HEK293 (cell line): ENCODE measurements at regions not wholly inside any gene's neighbourhood (a gene's known extent, or its start where the extent isn't known, plus 50 kb on each side); places are given as distances from the start of the nearest gene placed in this dataset.

Experiments
- CTCF ChIA-PET: fragments of 350-600 bp; formaldehyde crosslinking; extraction: SDS; loops from one replicate; lab custom pipeline; 2021; ENCODE audit warnings: antibody characterized with exemption; lab: Yijun Ruan, JAX
- POLR2A ChIA-PET: fragments of 300-600 bp; formaldehyde crosslinking; extraction: SDS; loops from one replicate; lab custom pipeline; 2020; ENCODE audit warnings: antibody characterized with exemption, inconsistent platforms; lab: Yijun Ruan, JAX
- H3K27ac ChIP-seq: fragments of 200-500 bp; sonication (Bioruptor generic); 2 replicates; pipeline ENCODE4 v1.5.1; 2014; ENCODE audit warnings: low read depth, low read length, control low read depth, inconsistent platforms; ENCODE audit errors: extremely low read depth
- H3K36me3 ChIP-seq, 2 experiments: fragments of 200-500 bp in 1 of 2; sonication (Bioruptor generic) in 1 of 2; 1 replicate in 1 of 2; 2 replicates in 1 of 2; pipeline ENCODE4 v1.5.1; 2014 to 2017; ENCODE audit warnings: inconsistent platforms in 2 of 2, low read length in 2 of 2; ENCODE audit not compliant: control insufficient read depth in 2 of 2, insufficient read depth in 1 of 2
- H3K4me1 ChIP-seq: fragments of 200-500 bp; sonication (Bioruptor generic); 2 replicates; pipeline ENCODE4 v1.5.1; 2014; ENCODE audit warnings: mild to moderate bottlenecking, low read length, inconsistent platforms; ENCODE audit not compliant: control insufficient read depth, insufficient read depth
- H3K4me3 ChIP-seq: 2 replicates; pipeline ENCODE4 v1.5.1; 2011; ENCODE audit warnings: low read depth, mild to moderate bottlenecking, control low read depth, low read length, moderate library complexity
- H3K9me3 ChIP-seq: fragments of 200-500 bp; sonication (Bioruptor generic); 2 replicates; pipeline ENCODE4 v1.5.1; 2014; ENCODE audit warnings: low read depth, low read length, inconsistent platforms; ENCODE audit not compliant: control insufficient read depth, insufficient read depth
- BCL6B ChIP-seq: fragments of 450-650 bp; formaldehyde crosslinking; IDR thresholded peaks from 2 replicates; pipeline ENCODE4 v1.5.1; 2017; ENCODE audit warnings: missing biosample characterization, missing genetic modification characterization
- CTCF ChIP-seq: fragments of 450-650 bp; formaldehyde crosslinking; IDR thresholded peaks from 2 replicates; pipeline ENCODE4 v1.5.1; 2016; ENCODE audit warnings: missing biosample characterization, missing genetic modification characterization
- HOXC10 ChIP-seq: sonication (generic); formaldehyde crosslinking; IDR thresholded peaks from 2 replicates; pipeline ENCODE4 v1.8.1; 2023; ENCODE audit warnings: mild to moderate bottlenecking, missing genetic modification reagents
- KLF9 ChIP-seq: fragments of 450-650 bp; formaldehyde crosslinking; IDR thresholded peaks from 2 replicates; pipeline ENCODE4 v1.5.1; 2016; ENCODE audit warnings: missing biosample characterization, missing genetic modification characterization, low read depth
- ZNF2 ChIP-seq: fragments of 450-650 bp; formaldehyde crosslinking; IDR thresholded peaks from 2 replicates; pipeline ENCODE4 v1.5.1; 2016; ENCODE audit warnings: missing biosample characterization, missing genetic modification characterization
- ZNF324 ChIP-seq: fragments of 450-650 bp; formaldehyde crosslinking; IDR thresholded peaks from 2 replicates; pipeline ENCODE4 v1.5.1; 2016; ENCODE audit warnings: missing biosample characterization, missing genetic modification characterization
- ZNF350 ChIP-seq: fragments of 450-650 bp; formaldehyde crosslinking; IDR thresholded peaks from 2 replicates; pipeline ENCODE4 v1.5.0; 2017; ENCODE audit warnings: missing biosample characterization, mild to moderate bottlenecking, missing genetic modification characterization
- ZNF354C ChIP-seq: fragments of 450-650 bp; formaldehyde crosslinking; IDR thresholded peaks from 2 replicates; pipeline ENCODE4 v1.5.1; 2016; ENCODE audit warnings: missing biosample characterization, missing genetic modification characterization, low read depth, borderline replicate concordance
- ZNF560 ChIP-seq: fragments of 450-650 bp; formaldehyde crosslinking; IDR thresholded peaks from 2 replicates; pipeline ENCODE4 v1.5.1; 2017; ENCODE audit warnings: missing biosample characterization, missing genetic modification characterization, borderline replicate concordance
- ZNF654 ChIP-seq: fragments of 450-650 bp; formaldehyde crosslinking; IDR thresholded peaks from 2 replicates; pipeline ENCODE4 v1.5.1; 2016; ENCODE audit warnings: low read depth, missing biosample characterization, missing genetic modification characterization
- ZNF664 ChIP-seq: fragments of 450-650 bp; formaldehyde crosslinking; IDR thresholded peaks from 2 replicates; pipeline ENCODE4 v1.5.1; 2016; ENCODE audit warnings: missing biosample characterization, missing genetic modification characterization
- ZNF677 ChIP-seq: fragments of 450-650 bp; IDR thresholded peaks from 2 replicates; pipeline ENCODE4 v1.5.0; 2018; ENCODE audit warnings: missing biosample characterization, mild to moderate bottlenecking, missing genetic modification characterization, moderate library complexity
- ZSCAN16 ChIP-seq: fragments of 450-650 bp; formaldehyde crosslinking; IDR thresholded peaks from 2 replicates; pipeline ENCODE4 v1.5.1; 2016; ENCODE audit warnings: missing biosample characterization, missing genetic modification characterization
- ZSCAN30 ChIP-seq: fragments of 450-650 bp; IDR thresholded peaks from 2 replicates; pipeline ENCODE4 v1.5.1; 2018; ENCODE audit warnings: missing biosample characterization, mild to moderate bottlenecking, missing genetic modification characterization, moderate library complexity
- TF ChIP-seq, protein P1 (sequence below): fragments of 450-650 bp; formaldehyde crosslinking; IDR thresholded peaks from 2 replicates; pipeline ENCODE4 v1.5.1; 2016; ENCODE audit warnings: missing biosample characterization, missing genetic modification characterization
- TF ChIP-seq, protein P2 (sequence below): fragments of 450-650 bp; formaldehyde crosslinking; IDR thresholded peaks from 2 replicates; pipeline ENCODE4 v1.5.1; 2017; ENCODE audit warnings: missing biosample characterization, missing genetic modification characterization
- TF ChIP-seq, protein P3 (sequence below): fragments of 450-650 bp; IDR thresholded peaks from 2 replicates; pipeline ENCODE4 v1.5.1; 2018; ENCODE audit warnings: missing biosample characterization, mild to moderate bottlenecking, missing genetic modification characterization

DNA sequence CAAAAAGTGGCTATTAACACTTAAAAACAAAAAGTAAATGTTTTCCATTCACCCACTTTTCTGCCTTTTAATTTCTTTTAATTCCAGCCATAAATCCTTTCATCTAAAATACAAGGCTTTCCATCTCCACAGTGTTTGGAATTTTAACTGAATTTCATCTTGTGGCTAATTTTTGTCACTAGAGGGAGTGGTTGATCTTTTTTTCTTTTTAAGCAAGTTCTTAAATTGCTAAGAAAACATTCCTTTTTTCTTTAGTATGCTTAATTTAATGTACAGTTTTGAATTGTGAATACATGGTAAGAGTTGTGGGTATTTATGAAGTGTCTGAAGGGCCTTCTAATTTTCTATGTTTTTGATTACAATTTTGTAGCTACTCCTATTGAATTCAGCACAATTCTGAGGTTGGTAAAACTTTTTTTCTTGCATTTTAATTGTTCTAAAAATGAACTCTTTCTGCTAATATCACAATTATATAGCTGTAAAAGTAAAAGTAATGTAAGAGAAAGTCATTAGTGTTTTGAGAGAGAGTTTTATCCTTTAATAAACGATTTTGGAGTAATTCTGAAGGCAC, 54.9 kb upstream of the ANK3 start:
- TF ChIP-seq ZNF654 (tag by site-specific recombination): peak; percentile 95
- TF ChIP-seq CTCF (tag by site-specific recombination): peak; percentile 42; the same call in 1 of the 2 replicates
- no peak for TF ChIP-seq BCL6B
- TF ChIP-seq ZNF664 (tag by site-specific recombination): peak; percentile 81
- TF ChIP-seq, all 188 proteins: peak for 3
- Histone ChIP-seq H3K27ac (no peak overlapping the region), H3K9me3 (no peaks in the 10 kb centered on the region), H3K4me1 (no peaks in the 10 kb centered on the region; the same call in 1 of the 2 replicates), H3K36me3 (no peaks in the 10 kb centered on the region), H3K4me3 (no peak overlapping the region)
- ChIA-PET POLR2A (interaction anchor here (0.6 kb wide), 1 partner anchor 340 kb away, joined by 3 read pairs; no protein-coding TSS in a partner anchor), CTCF (interaction anchor here (0.6 to 5.6 kb wide), 28 partner anchors 8 to 737 kb away, joined by 3 to 105 read pairs (median 4); no protein-coding TSS in a partner anchor)

DNA sequence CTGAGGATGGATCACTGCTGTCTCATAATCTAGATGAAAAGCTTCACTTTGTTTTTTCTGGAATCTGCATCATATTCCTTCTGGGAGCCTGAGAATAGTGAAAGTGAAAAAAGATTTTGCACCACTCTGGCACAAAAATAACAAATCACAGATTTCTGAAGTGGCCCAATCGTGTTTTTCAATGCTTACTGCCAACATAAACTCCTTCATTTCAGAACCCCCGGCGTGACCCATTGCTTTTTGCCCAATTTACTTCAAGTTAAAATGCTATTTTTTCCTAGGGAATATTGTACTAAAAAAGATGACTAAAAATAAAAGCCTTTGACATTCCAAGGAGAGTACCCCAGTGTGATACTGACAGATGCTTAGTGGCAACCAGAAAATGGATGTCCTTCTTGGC, 53.7 kb upstream of the ANK3 start:
- no peak overlapping the region for H3K27ac ChIP-seq
- no peaks in the 10 kb centered on the region for H3K9me3 ChIP-seq
- H3K4me3 ChIP-seq: no peak overlapping the region
- ChIA-PET POLR2A (no interaction called here), CTCF (interaction anchor here (0.8 to 5.6 kb wide), 7 partner anchors 9 to 326 kb away, joined by 3 to 105 read pairs (median 4); no protein-coding TSS in a partner anchor)
- TF ChIP-seq ZNF560 (no peak), ZNF354C (no peak), ZSCAN30 (tag by site-specific recombination) (no peak), ZNF2 (no peak), ZNF677 (tag by site-specific recombination) (no peak), KLF9 (tag by site-specific recombination) (no peak), ZSCAN16 (tag by site-specific recombination) (no peak), HOXC10 (CRISPR knock-in tag) (no peak), ZNF324 (no peak), ZNF350 (tag by site-specific recombination) (no peak)
- TF ChIP-seq, protein P1, sequence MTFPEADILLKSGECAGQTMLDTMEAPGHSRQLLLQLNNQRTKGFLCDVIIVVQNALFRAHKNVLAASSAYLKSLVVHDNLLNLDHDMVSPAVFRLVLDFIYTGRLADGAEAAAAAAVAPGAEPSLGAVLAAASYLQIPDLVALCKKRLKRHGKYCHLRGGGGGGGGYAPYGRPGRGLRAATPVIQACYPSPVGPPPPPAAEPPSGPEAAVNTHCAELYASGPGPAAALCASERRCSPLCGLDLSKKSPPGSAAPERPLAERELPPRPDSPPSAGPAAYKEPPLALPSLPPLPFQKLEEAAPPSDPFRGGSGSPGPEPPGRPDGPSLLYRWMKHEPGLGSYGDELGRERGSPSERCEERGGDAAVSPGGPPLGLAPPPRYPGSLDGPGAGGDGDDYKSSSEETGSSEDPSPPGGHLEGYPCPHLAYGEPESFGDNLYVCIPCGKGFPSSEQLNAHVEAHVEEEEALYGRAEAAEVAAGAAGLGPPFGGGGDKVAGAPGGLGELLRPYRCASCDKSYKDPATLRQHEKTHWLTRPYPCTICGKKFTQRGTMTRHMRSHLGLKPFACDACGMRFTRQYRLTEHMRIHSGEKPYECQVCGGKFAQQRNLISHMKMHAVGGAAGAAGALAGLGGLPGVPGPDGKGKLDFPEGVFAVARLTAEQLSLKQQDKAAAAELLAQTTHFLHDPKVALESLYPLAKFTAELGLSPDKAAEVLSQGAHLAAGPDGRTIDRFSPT (tag by site-specific recombination): no peak
- TF ChIP-seq, protein P2, sequence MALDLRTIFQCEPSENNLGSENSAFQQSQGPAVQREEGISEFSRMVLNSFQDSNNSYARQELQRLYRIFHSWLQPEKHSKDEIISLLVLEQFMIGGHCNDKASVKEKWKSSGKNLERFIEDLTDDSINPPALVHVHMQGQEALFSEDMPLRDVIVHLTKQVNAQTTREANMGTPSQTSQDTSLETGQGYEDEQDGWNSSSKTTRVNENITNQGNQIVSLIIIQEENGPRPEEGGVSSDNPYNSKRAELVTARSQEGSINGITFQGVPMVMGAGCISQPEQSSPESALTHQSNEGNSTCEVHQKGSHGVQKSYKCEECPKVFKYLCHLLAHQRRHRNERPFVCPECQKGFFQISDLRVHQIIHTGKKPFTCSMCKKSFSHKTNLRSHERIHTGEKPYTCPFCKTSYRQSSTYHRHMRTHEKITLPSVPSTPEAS (tag by site-specific recombination): no peak
- TF ChIP-seq, protein P3, sequence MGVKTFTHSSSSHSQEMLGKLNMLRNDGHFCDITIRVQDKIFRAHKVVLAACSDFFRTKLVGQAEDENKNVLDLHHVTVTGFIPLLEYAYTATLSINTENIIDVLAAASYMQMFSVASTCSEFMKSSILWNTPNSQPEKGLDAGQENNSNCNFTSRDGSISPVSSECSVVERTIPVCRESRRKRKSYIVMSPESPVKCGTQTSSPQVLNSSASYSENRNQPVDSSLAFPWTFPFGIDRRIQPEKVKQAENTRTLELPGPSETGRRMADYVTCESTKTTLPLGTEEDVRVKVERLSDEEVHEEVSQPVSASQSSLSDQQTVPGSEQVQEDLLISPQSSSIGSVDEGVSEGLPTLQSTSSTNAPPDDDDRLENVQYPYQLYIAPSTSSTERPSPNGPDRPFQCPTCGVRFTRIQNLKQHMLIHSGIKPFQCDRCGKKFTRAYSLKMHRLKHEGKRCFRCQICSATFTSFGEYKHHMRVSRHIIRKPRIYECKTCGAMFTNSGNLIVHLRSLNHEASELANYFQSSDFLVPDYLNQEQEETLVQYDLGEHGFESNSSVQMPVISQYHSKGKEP (tag by site-specific recombination): no peak
- no peaks in the 10 kb centered on the region; the same call in 1 of the 2 replicates for H3K4me1 ChIP-seq
- H3K36me3 ChIP-seq: no peaks in the 10 kb centered on the region
